ENCODE measurements at regions not wholly inside any gene's neighbourhood (a gene's known extent, or its start where the extent isn't known, plus 50 kb on each side); places are given as distances from the start of the nearest gene placed in this dataset.

DNA sequence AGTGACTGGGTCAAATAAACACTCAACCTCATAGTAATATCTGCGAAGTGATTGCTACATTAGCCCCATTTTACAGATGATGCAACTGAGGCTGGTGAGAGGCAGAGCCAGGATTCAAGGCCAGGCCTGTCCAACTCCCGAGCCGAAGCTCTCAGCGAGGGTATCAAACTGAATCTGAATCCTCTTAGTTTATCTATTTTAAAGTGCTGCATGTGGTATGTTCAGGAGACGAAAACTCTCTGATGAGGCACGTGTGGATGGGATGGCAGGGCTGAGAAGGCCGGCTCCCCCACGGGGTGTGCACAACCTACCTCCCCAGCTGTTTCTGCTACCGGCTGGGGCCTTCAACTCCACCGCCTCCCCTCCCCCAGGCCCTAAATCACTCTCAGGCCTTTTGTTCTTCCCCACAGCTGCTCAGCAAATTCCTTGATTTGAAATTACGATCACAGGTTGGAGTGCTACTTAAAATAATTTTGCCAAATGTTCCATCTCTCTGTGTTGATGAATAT, 171.8 kb downstream of the TOMM20 start:
- TF ChIP-seq, protein P1, sequence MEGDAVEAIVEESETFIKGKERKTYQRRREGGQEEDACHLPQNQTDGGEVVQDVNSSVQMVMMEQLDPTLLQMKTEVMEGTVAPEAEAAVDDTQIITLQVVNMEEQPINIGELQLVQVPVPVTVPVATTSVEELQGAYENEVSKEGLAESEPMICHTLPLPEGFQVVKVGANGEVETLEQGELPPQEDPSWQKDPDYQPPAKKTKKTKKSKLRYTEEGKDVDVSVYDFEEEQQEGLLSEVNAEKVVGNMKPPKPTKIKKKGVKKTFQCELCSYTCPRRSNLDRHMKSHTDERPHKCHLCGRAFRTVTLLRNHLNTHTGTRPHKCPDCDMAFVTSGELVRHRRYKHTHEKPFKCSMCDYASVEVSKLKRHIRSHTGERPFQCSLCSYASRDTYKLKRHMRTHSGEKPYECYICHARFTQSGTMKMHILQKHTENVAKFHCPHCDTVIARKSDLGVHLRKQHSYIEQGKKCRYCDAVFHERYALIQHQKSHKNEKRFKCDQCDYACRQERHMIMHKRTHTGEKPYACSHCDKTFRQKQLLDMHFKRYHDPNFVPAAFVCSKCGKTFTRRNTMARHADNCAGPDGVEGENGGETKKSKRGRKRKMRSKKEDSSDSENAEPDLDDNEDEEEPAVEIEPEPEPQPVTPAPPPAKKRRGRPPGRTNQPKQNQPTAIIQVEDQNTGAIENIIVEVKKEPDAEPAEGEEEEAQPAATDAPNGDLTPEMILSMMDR (conservative IDR thresholded peaks at IDR 0.05; ENCODE audit: low read length): no peak
- no peak for TF ChIP-seq EZH2phosphoT487 (IDR thresholded peaks at IDR 0.05; ENCODE audit: borderline replicate concordance, low read depth, low read length)

Data from OCI-LY7 (cell line).